Activated CD8-positive, alpha-beta T cell treated with anti-CD3 and anti-CD28 coated beads for 36 hours (primary cell): ENCODE measurements at regions not wholly inside any gene's neighbourhood (a gene's known extent, or its start where the extent isn't known, plus 50 kb on each side); places are given as distances from the start of the nearest gene placed in this dataset.
"Not testable (repeated sequence)": the region's sequence is repeated elsewhere in the genome, so short reads cannot be mapped to it uniquely, and the experiment has no call there.

Experiments
- ATAC-seq: fragments of 200-7000 bp; cut with Tn5 transposase; one replicate; pipeline ENCODE4 v1.10.0; 2021; ENCODE audit warnings: mild to moderate bottlenecking, moderate library complexity
- CTCF ChIA-PET: fragments of 350-600 bp; sonication (Branson Sonifier 250); formaldehyde crosslinking; loops from one replicate; lab custom pipeline; 2021; ENCODE audit warnings: antibody characterized with exemption; lab: Charles Lee
- POLR2A ChIA-PET: fragments of 350-600 bp; sonication (Branson Sonifier 250); formaldehyde crosslinking; loops from one replicate; lab custom pipeline; 2021; ENCODE audit warnings: antibody characterized with exemption; lab: Charles Lee
- DNase-seq: peaks from one replicate; pipeline ENCODE4 v3.0.0-alpha.2; 2020
- H3K27ac Mint-ChIP-seq: one replicate; pipeline ENCODE4 v1.8.0; 2021; ENCODE audit warnings: mild to moderate bottlenecking, mixed read lengths
- H3K27me3 Mint-ChIP-seq: one replicate; pipeline ENCODE4 v1.8.0; 2021; ENCODE audit warnings: mixed read lengths
- H3K36me3 Mint-ChIP-seq: one replicate; pipeline ENCODE4 v1.8.0; 2021; ENCODE audit warnings: low read depth, mixed read lengths
- H3K4me1 Mint-ChIP-seq: one replicate; pipeline ENCODE4 v1.8.0; 2021; ENCODE audit warnings: low read depth, mixed read lengths
- H3K4me3 Mint-ChIP-seq: one replicate; pipeline ENCODE4 v1.8.0; 2021; ENCODE audit warnings: mild to moderate bottlenecking, moderate library complexity, mixed read lengths
- H3K9me3 Mint-ChIP-seq: one replicate; pipeline ENCODE4 v1.8.0; 2021; ENCODE audit warnings: mixed read lengths
- intact Hi-C: fragments of 100-400 bp; cut with micrococcal nuclease; formaldehyde crosslinking; loops from one replicate; pipeline ENCODE4 v1.10.0; 2022
- TF ChIP-seq, protein P1 (sequence below): fragments of 200-600 bp; IDR thresholded peaks from one replicate; pipeline ENCODE4 v1.8.0; 2022; ENCODE audit warnings: antibody characterized with exemption, mild to moderate bottlenecking

DNA sequence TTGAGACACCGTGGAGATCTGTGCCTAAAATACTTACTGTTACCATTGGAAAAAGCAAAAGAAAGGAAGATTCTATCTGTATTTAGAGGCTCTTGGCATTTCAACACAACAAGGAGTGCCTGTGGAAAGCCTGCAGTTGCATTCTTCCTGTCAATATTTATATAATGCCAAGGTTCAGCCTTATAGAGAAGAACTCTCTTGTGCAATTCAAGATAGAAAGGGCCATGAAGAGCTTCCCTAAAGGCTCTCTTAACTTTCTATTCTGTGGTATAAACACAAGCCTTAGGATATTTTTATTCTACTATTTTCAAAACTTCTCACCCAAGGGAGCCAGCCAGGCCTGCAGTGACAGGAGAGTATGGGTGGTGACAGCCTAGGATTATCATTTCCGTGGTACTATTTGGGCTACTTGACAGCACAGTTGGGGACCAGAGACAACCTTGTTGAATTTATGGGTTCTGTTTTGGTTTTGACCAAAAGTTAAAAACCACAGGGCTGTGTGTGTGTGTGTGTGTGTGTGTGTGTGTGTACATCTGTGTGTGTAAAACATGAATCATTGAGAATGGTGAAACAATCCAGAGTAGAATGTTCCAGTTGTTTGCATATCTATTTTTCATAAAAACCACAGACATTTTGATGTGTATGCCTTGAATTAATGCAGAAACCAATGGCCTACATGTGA lies 700.9 kb upstream of the SLC35B3 start:
- TF ChIP-seq, protein P1, sequence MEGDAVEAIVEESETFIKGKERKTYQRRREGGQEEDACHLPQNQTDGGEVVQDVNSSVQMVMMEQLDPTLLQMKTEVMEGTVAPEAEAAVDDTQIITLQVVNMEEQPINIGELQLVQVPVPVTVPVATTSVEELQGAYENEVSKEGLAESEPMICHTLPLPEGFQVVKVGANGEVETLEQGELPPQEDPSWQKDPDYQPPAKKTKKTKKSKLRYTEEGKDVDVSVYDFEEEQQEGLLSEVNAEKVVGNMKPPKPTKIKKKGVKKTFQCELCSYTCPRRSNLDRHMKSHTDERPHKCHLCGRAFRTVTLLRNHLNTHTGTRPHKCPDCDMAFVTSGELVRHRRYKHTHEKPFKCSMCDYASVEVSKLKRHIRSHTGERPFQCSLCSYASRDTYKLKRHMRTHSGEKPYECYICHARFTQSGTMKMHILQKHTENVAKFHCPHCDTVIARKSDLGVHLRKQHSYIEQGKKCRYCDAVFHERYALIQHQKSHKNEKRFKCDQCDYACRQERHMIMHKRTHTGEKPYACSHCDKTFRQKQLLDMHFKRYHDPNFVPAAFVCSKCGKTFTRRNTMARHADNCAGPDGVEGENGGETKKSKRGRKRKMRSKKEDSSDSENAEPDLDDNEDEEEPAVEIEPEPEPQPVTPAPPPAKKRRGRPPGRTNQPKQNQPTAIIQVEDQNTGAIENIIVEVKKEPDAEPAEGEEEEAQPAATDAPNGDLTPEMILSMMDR = no peak
- H3K4me3 Mint-ChIP-seq = no peak overlapping the region
- ChIA-PET CTCF (no interaction called here), POLR2A (no interaction called here)
- no peak overlapping the region for H3K27ac Mint-ChIP-seq
- H3K36me3 Mint-ChIP-seq = no peaks in the 10 kb centered on the region
- intact Hi-C loops = no loop called here
- DNase-seq (no peak), ATAC-seq (no peak)
- H3K27me3 Mint-ChIP-seq = no peaks in the 10 kb centered on the region
- no peaks in the 10 kb centered on the region for H3K9me3 Mint-ChIP-seq
- H3K4me1 Mint-ChIP-seq = no peaks in the 10 kb centered on the region

DNA sequence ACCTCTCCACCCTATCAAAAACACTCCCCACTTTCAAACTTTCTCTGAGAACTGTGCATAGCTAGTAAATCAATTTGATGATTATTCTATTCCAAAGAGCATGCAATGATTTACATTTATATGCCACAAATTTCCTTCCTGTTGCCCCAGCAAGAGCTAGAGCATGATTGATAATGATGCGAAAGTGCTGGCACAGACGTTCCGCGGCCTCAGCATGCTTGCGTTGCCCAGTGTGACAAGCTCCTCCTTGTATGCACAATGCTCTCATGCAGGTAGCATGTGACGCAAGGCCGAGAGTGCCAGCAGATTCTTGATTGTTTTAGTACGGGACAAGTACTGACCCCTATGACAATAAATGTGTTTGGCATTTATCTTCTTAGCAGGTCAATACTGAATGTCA lies 696.3 kb upstream of the SLC35B3 start:
- POLR2A ChIA-PET = no interaction called here
- Mint-ChIP-seq H3K4me1 (no peaks in the 10 kb centered on the region), H3K27me3 (no peaks in the 10 kb centered on the region), H3K27ac (no peak overlapping the region), H3K4me3 (no peak overlapping the region), H3K9me3 (peaks cover 1% of the 10 kb centered on the region), H3K36me3 (no peaks in the 10 kb centered on the region)
- ATAC-seq (no peak), DNase-seq (no peak)
- intact Hi-C loops = no loop called here
- TF ChIP-seq, protein P1 = no peak
- CTCF ChIA-PET = no interaction called here

DNA sequence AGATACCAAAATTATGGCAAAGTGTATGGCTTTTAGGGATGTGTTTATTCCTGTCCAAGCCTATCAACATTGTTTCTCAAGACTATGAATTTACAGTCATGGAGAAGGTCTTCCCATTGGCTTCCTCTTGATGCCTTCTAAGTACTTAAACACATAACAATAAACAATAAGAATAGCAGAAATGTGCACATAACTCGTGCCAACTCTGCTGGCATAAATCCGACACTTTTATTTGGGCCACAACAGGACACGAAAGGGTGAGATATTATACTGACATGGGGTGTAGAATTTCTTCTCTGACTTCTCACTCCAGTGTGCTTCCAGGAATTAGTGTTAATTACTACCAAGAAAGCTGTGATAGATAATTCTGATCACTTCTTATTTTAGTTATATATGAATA lies 695.9 kb upstream of the SLC35B3 start:
- intact Hi-C loops = no loop called here
- H3K27me3 Mint-ChIP-seq = no peaks in the 10 kb centered on the region
- DNase-seq (no peak), ATAC-seq (no peak)
- CTCF ChIA-PET = no interaction called here
- peaks cover 1% of the 10 kb centered on the region for H3K9me3 Mint-ChIP-seq
- H3K4me1 Mint-ChIP-seq = no peaks in the 10 kb centered on the region
- H3K4me3 Mint-ChIP-seq = no peak overlapping the region
- POLR2A ChIA-PET = no interaction called here
- TF ChIP-seq, protein P1 = no peak
- no peak overlapping the region for H3K27ac Mint-ChIP-seq
- no peaks in the 10 kb centered on the region for H3K36me3 Mint-ChIP-seq

DNA sequence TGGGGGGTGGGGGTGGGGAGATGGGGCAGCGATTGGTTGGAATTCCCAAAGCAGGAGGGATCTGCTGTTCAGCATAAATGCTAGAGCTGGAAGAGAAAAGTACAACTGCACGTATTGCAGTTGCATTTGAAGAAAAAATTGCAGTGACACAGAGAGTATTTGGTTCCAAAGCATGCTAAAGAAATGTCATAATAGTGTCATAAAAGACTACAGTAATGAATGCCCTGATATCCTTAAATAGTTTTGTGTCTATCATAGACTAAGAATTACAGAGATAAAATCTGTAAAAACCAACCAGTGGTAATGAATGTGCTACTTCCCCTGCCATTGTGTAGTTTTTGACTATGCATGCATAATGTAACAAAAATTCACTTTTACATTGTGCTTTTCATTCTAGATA lies 693.6 kb upstream of the SLC35B3 start:
- ChIA-PET POLR2A (no interaction called here), CTCF (no interaction called here)
- Mint-ChIP-seq H3K9me3 (peaks cover 1% of the 10 kb centered on the region), H3K4me1 (no peaks in the 10 kb centered on the region), H3K4me3 (no peak overlapping the region), H3K36me3 (no peaks in the 10 kb centered on the region), H3K27me3 (no peaks in the 10 kb centered on the region), H3K27ac (no peak overlapping the region)
- DNase-seq (no peak), ATAC-seq (no peak)
- TF ChIP-seq, protein P1 = no peak
- intact Hi-C loops = no loop called here

DNA sequence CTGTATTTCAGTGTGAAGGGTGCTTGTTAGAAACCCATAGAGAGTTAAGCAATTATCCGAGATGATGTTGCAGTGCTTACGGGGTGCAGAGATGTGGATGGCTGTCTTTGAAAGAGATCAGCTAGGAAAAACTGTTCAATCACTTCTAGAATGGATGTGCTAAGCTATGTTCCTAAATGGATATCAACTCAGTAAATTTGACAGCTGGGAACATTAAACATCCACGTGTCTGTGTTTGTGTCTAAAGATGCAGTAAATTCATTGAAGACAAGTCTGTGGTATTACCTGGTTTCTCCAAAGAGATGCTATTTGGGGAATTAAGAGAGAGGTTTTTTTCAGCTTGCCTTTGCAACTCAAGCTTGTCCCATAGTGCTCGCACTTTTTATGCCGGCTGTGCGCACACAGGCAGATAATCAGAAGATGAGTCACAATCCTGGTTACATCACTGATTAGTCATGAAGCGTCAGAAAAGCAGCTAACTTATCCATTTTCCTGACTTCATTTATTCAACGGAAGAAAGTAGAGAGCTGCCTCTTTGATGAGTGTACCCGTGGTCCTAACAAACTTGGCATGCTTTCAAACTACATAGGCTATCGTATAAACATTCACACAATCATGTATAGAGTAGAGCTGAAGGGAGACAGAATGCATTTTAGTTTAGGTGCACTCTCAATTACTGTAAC lies 691.7 kb upstream of the SLC35B3 start:
- POLR2A ChIA-PET = no interaction called here
- Mint-ChIP-seq H3K4me1 (no peaks in the 10 kb centered on the region), H3K9me3 (peaks cover 1% of the 10 kb centered on the region), H3K36me3 (no peaks in the 10 kb centered on the region), H3K4me3 (no peak overlapping the region), H3K27ac (no peak overlapping the region), H3K27me3 (no peaks in the 10 kb centered on the region)
- CTCF ChIA-PET = no interaction called here
- intact Hi-C loops = no loop called here
- TF ChIP-seq, protein P1 = no peak
- DNase-seq (no peak), ATAC-seq (no peak)

DNA sequence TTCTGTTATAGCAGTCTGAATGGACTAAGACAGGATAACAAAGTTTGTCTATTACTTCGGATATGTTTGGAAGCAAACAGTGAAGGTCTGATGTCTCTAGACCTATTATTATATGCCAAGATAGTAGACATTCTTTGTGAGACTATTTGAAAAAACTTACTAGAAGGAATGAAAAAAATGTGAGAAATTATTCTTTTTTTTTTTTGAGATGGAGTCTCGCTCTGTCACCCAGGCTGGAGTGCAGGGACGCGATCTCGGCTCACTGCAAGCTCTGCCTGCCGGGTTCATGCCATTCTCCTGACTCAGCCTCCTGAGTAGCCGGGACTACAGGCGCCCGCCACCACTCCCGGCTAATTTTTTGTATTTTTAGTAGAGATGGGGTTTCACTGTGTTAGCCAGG lies 690.7 kb upstream of the SLC35B3 start:
- H3K36me3 Mint-ChIP-seq, ATAC-seq, DNase-seq, H3K27ac Mint-ChIP-seq, CTCF ChIA-PET, intact Hi-C loops, H3K4me1 Mint-ChIP-seq, H3K27me3 Mint-ChIP-seq, H3K9me3 Mint-ChIP-seq, POLR2A ChIA-PET, H3K4me3 Mint-ChIP-seq: not testable (repeated sequence)
